Lower leg skin (tissue), 4 donors: ENCODE measurements at regions not wholly inside any gene's neighbourhood (a gene's known extent, or its start where the extent isn't known, plus 50 kb on each side); places are given as distances from the start of the nearest gene placed in this dataset.

Experiments used
- DNase-seq, 2 donors: peaks; one replicate each; pipeline ENCODE4 v3.0.0-alpha.2; 2019; ENCODE audit warnings: low spot score in 2 of 2
- H3K4me3 ChIP-seq: fragments of 200-600 bp; sonication (generic); 2 replicates; pipeline ENCODE4 v1.5.1; 2017; ENCODE audit warnings: mild to moderate bottlenecking, low read depth; ENCODE audit not compliant: poor library complexity, severe bottlenecking
- POLR2A ChIP-seq, 2 donors: fragments of 450-650 bp; IDR thresholded peaks; one replicate each; pipeline ENCODE4 v1.6.1; 2016 to 2017; ENCODE audit warnings: antibody characterized with exemption in 2 of 2, mild to moderate bottlenecking in 1 of 2, moderate library complexity in 1 of 2
- WGBS, 2 donors: methylation state at CpG; one replicate each; pipeline ENCODE4 v1.1.5; 2018; 5-methylcytosine and 5-hydroxymethylcytosine counted together
- intact Hi-C: fragments of 100-400 bp; cut with DNase I; formaldehyde crosslinking; loops from one replicate; pipeline ENCODE4 v1.15.0; 2023; ENCODE audit warnings: low total_unique reads
- TF ChIP-seq, protein P1 (sequence below), 3 donors: fragments of 450-650 bp; IDR thresholded peaks; one replicate each; pipeline ENCODE4 v1.5.1; 2016; ENCODE audit warnings: antibody characterized with exemption in 3 of 3, mild to moderate bottlenecking in 3 of 3, moderate library complexity in 2 of 3

DNA sequence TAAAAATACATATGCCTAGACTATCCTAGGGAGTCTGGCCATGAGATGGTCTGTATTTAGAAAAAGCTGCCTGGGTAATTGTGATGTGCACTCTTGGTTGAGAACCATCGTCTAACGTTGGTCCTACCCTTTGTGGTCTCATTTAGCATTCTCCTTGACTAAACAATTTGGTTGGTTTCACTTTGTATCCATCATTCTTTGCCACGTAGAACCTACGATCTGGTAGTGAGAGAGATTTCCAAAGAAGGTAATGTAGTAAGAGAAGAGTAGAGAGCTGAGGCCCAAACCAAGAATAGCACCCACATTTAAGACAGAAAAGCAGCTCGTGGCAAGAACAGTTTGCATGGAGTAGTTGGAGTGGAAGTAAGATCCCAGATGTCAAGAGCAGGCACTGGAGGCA, 219.8 kb downstream of the TMEM200A start:
- no peak overlapping the region for H3K4me3 ChIP-seq
- 81% methylated on average over 5 of the region's 5 CpGs for WGBS, 2 donors
- no peak for DNase-seq
- intact Hi-C loops = no loop called here
- TF ChIP-seq, protein P1, sequence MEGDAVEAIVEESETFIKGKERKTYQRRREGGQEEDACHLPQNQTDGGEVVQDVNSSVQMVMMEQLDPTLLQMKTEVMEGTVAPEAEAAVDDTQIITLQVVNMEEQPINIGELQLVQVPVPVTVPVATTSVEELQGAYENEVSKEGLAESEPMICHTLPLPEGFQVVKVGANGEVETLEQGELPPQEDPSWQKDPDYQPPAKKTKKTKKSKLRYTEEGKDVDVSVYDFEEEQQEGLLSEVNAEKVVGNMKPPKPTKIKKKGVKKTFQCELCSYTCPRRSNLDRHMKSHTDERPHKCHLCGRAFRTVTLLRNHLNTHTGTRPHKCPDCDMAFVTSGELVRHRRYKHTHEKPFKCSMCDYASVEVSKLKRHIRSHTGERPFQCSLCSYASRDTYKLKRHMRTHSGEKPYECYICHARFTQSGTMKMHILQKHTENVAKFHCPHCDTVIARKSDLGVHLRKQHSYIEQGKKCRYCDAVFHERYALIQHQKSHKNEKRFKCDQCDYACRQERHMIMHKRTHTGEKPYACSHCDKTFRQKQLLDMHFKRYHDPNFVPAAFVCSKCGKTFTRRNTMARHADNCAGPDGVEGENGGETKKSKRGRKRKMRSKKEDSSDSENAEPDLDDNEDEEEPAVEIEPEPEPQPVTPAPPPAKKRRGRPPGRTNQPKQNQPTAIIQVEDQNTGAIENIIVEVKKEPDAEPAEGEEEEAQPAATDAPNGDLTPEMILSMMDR (IDR thresholded peaks at IDR 0.05) = no peak
- no peak for TF ChIP-seq POLR2A (IDR thresholded peaks at IDR 0.05)

DNA sequence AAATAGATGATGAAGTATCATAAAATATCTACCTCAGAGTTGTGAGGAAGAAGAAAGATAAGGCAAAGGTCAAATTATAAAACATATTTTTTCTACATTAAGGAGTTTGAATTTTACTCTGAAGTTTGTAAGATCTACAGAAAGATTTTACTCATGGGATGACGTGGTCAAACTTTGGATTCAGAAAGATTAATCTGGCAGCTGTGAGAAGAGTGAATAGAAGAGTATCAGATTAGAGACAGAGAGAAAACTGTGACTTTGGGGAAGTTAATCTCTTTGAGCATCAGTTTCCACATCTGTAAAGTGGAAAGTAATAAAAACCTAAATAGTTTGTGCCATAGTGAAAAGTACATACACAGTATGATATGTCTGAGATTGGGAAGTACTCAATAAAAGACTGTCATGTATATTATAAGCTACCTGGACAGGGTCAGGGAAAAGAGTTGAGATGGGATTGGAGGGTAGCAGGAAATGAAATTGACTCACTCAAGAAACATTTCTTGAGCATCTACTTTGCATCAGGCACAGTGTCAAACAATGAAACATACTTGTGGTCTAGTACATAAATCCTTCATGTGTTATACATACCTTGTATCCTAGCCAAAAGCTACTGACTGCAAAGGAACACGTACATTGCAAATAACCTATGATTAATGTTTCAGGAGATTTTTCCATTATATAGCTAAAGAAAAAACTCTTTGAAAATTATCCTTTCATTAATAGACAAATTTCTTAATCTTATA, 222.1 kb downstream of the TMEM200A start:
- 57 to 58% methylated on average over 2 of the region's 2 CpGs for WGBS, 2 donors
- no peak for DNase-seq
- H3K4me3 ChIP-seq = no peak overlapping the region
- TF ChIP-seq POLR2A (IDR thresholded peaks at IDR 0.05) = no peak
- TF ChIP-seq, protein P1 (IDR thresholded peaks at IDR 0.05) = no peak
- intact Hi-C loops = no loop called here

DNA sequence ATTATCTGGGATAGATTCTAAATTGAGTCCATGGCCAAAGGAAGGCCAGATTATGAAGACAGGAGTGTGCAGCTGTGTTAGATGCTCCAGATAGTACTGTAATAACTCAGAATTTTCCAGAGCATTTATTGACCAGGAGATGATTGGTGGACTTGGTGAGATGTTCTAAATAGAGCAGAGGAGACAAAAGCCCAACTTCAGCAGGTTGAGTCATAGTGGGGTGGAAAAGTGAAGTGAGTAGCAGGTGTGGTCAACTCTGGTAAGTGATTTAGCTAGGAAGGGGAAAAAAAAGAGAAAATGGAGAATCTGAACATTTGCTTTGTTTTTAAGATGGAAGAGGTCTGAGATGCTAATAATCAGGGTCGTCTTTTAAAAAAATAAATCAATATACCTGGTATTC, 227.4 kb downstream of the TMEM200A start:
- no peak for DNase-seq
- no peak for TF ChIP-seq POLR2A (IDR thresholded peaks at IDR 0.05)
- TF ChIP-seq, protein P1 (IDR thresholded peaks at IDR 0.05) = no peak
- no peak overlapping the region for H3K4me3 ChIP-seq
- WGBS, 2 donors = 92 to 94% methylated on average over 1 of the region's 1 CpG
- intact Hi-C loops = no loop called here

DNA sequence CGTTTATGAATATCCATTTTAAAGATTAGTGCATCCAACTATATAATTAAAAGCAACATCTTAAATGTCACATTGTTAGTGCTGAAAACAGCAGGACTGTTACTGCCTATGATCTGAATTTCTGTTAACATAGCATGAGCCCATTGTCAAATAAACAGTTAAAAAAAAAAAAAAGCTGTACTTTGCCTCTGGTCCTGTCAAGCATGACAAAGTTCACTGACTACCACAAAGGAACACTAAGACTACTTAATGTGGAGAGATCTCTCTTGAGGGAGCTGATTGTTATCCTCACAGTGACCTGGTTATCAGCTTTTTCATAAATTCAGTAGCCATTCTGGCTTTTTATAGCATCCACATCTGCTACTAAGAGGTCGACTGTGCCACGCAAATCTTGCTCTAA, 228.1 kb downstream of the TMEM200A start:
- 74 to 76% methylated on average over 3 of the region's 3 CpGs for WGBS, 2 donors
- TF ChIP-seq POLR2A (IDR thresholded peaks at IDR 0.05) = no peak
- TF ChIP-seq, protein P1 (IDR thresholded peaks at IDR 0.05) = no peak
- DNase-seq = no peak
- intact Hi-C loops = no loop called here
- no peak overlapping the region for H3K4me3 ChIP-seq

DNA sequence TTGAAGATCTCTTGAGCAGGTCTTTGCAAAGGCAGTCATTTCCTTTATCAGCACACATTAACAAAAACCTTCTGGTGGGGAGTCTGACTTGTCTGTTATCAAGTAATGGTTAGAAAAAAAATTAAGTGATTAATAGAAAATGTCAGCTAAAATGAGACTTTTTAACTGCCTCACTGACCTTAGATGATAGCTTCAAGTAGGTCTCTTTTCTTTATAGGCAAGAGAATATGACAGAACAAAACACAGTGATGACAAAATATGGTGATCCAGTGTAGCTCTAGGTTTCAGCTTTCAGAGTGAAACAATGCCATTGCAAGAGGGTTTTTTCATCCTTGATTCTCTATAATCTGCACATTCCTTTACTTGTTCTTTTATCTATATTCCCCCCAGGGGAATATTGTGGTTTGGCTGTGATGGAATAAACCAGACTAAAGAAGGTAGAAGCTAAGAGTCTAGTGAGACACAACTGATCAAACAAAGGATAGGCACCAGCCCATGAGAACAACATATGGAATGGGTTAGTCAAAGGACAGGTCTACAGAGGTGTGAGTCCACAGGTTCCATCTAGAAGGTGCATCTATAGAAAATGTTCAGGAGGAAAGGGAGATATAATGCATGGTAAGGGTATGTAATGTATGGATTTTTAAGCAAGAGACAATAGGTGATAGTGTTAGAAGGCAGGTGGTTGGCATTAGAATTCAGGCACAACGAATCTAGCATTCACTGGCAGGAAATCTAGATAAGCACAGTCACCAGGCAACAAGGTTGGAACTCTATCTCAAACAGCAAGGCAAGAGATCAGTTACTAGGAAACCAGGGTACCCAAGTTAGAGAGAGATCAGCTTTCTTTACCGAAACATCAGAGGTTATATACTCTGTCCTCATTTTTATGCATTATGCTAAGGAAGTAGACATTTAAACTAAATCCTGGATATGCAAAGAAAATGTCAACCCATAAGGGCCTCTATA, 228.9 kb upstream of the SMLR1 start:
- DNase-seq = no peak
- TF ChIP-seq, protein P1 (IDR thresholded peaks at IDR 0.05) = no peak
- TF ChIP-seq POLR2A (IDR thresholded peaks at IDR 0.05) = no peak
- intact Hi-C loops = no loop called here
- WGBS, 2 donors = 60 to 68% methylated on average over 2 of the region's 2 CpGs
- H3K4me3 ChIP-seq = no peak overlapping the region
